Activated T-cell treated with anti-CD3 and anti-CD28 coated beads for 24 hours (primary cell): ENCODE measurements at regions not wholly inside any gene's neighbourhood (a gene's known extent, or its start where the extent isn't known, plus 50 kb on each side); places are given as distances from the start of the nearest gene placed in this dataset.
A peak's percentile ranks its signal among the peaks of the same experiment; 100 is the strongest.

Experiments used
- DNase-seq: peaks from one replicate; pipeline ENCODE4 v3.0.0-alpha.2; 2020; ENCODE audit warnings: low read depth

GRCh38 chr4:176979416-176979815 is 186.7 kb upstream of the VEGFC start:
- DNase-seq = no peak

- no peak for DNase-seq
These were observed 188.4 kb upstream of the VEGFC start for GRCh38 chr4:176981074-176981473.

- no peak for DNase-seq
These were observed 188.8 kb upstream of the VEGFC start for GRCh38 chr4:176981551-176981950.

- no peak for DNase-seq
These were observed 195.5 kb upstream of the VEGFC start for GRCh38 chr4:176988226-176988625.

- DNase-seq = no peak
These were observed 196.5 kb upstream of the VEGFC start for GRCh38 chr4:176989186-176989585.

- DNase-seq = no peak
These were observed 207.3 kb upstream of the VEGFC start for GRCh38 chr4:176999935-177000543.

- DNase-seq = no peak
These were observed 208.8 kb upstream of the VEGFC start for GRCh38 chr4:177001271-177002175.

GRCh38 chr4:177005674-177006230 is 213.0 kb upstream of the VEGFC start:
- DNase-seq = no peak

GRCh38 chr4:177006331-177006730 is 213.6 kb upstream of the VEGFC start:
- DNase-seq = no peak

- DNase-seq = no peak
These were observed 215.5 kb upstream of the VEGFC start for GRCh38 chr4:177008071-177008835.

GRCh38 chr4:177008836-177009501 is 216.2 kb upstream of the VEGFC start:
- DNase-seq = no peak

- no peak for DNase-seq
These were observed 217.7 kb upstream of the VEGFC start for GRCh38 chr4:177010418-177010817.

GRCh38 chr4:177012918-177013545 is 220.3 kb upstream of the VEGFC start:
- DNase-seq = no peak

- no peak for DNase-seq
These were observed 223.9 kb upstream of the VEGFC start for GRCh38 chr4:177016541-177017141.

GRCh38 chr4:177023951-177024350 is 231.2 kb upstream of the VEGFC start:
- DNase-seq = no peak

GRCh38 chr4:177032341-177032740 is 239.6 kb upstream of the VEGFC start:
- DNase-seq = no peak

GRCh38 chr4:177033135-177033534 is 240.4 kb upstream of the VEGFC start:
- no peak for DNase-seq

GRCh38 chr4:177033632-177034031 is 240.9 kb upstream of the VEGFC start:
- DNase-seq = no peak

GRCh38 chr4:177041356-177041755 is 248.6 kb upstream of the VEGFC start:
- no peak for DNase-seq

GRCh38 chr4:177047070-177047850 is 254.5 kb upstream of the VEGFC start:
- peak; percentile 30 for DNase-seq
